HG03060 (cell line): ENCODE measurements at regions not wholly inside any gene's neighbourhood (a gene's known extent, or its start where the extent isn't known, plus 50 kb on each side); places are given as distances from the start of the nearest gene placed in this dataset.

Experiments
- ATAC-seq: cut with Tn5 transposase; IDR thresholded peaks from one replicate; pipeline ENCODE4 v1.9.1; 2021; ENCODE audit warnings: low read depth, moderate number of reproducible peaks; ENCODE audit not compliant: unreplicated experiment

- ATAC-seq = no peak
Observed at GRCh38 chr9:118028225-118028624, 324.0 kb downstream of the TLR4 start.

GRCh38 chr9:118029425-118029824, 325.2 kb downstream of the TLR4 start:
- no peak for ATAC-seq

GRCh38 chr9:118034701-118035100, 330.5 kb downstream of the TLR4 start:
- ATAC-seq = no peak

- ATAC-seq = no peak
Observed at GRCh38 chr9:118038713-118039112, 334.5 kb downstream of the TLR4 start.

- ATAC-seq = no peak
Observed at GRCh38 chr9:118058227-118058626, 354.0 kb downstream of the TLR4 start.

- ATAC-seq = no peak
Observed at GRCh38 chr9:118059484-118060278, 355.5 kb downstream of the TLR4 start.

- no peak for ATAC-seq
Observed at GRCh38 chr9:118083161-118083560, 379.0 kb downstream of the TLR4 start.

GRCh38 chr9:118088090-118088489, 383.9 kb downstream of the TLR4 start:
- ATAC-seq = peak; percentile 71

GRCh38 chr9:118091226-118091625, 387.0 kb downstream of the TLR4 start:
- no peak for ATAC-seq

GRCh38 chr9:118091711-118092500, 387.7 kb downstream of the TLR4 start:
- no peak for ATAC-seq

- peak; percentile 45 for ATAC-seq
Observed at GRCh38 chr9:118094387-118094786, 390.2 kb downstream of the TLR4 start.

- no peak for ATAC-seq
Observed at GRCh38 chr9:118100529-118101419, 396.6 kb downstream of the TLR4 start.

GRCh38 chr9:118104363-118104762, 400.2 kb downstream of the TLR4 start:
- ATAC-seq = no peak

- ATAC-seq = no peak
Observed at GRCh38 chr9:118108971-118109370, 404.8 kb downstream of the TLR4 start.

GRCh38 chr9:118109542-118109941, 405.3 kb downstream of the TLR4 start:
- no peak for ATAC-seq

- no peak for ATAC-seq
Observed at GRCh38 chr9:118121361-118121760, 417.2 kb downstream of the TLR4 start.

- no peak for ATAC-seq
Observed at GRCh38 chr9:118128313-118128712, 424.1 kb downstream of the TLR4 start.

GRCh38 chr9:118129541-118129940, 425.3 kb downstream of the TLR4 start:
- no peak for ATAC-seq

GRCh38 chr9:118148990-118149389, 444.8 kb downstream of the TLR4 start:
- no peak for ATAC-seq

- ATAC-seq = no peak
Observed at GRCh38 chr9:118156846-118157245, 452.6 kb downstream of the TLR4 start.

GRCh38 chr9:118162716-118163115, 458.5 kb downstream of the TLR4 start:
- ATAC-seq = no peak
